ENCODE measurements at regions not wholly inside any gene's neighbourhood (a gene's known extent, or its start where the extent isn't known, plus 50 kb on each side); places are given as distances from the start of the nearest gene placed in this dataset.

DNA sequence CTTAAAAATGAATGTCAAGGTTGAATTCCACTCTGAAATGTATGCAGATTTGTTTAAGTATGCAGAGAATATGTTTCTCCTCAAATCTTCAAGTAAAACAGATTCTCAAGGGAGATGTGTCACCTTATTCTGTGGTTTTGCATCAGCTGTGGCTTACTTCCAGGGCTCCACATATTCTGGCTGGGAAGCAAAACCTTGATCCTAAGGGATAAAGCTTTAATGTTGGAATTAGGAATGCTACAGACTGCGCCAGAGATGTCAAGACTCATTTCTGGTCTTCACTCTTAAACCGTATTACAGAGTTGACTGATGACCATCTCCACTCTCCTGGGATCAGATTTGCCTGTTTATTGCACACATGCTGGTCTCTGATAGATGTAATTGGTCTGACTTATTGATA lies 143.9 kb upstream of the DIPK2B start:
- H3K4me3 ChIP-seq (ENCODE audit: low read depth, low read length), result no peak overlapping the region
- H3K9me3 ChIP-seq (ENCODE audit: control insufficient read depth, insufficient read depth, low read depth, low read length), result no peaks in the 10 kb centered on the region
- POLR2A ChIA-PET, result no interaction called here
- no peaks in the 10 kb centered on the region for H3K4me1 ChIP-seq (ENCODE audit: control insufficient read depth, insufficient read depth, low read length)
- no peak for TF ChIP-seq ZNF596 (tag by site-specific recombination; IDR thresholded peaks at IDR 0.05)
- TF ChIP-seq, protein P1, sequence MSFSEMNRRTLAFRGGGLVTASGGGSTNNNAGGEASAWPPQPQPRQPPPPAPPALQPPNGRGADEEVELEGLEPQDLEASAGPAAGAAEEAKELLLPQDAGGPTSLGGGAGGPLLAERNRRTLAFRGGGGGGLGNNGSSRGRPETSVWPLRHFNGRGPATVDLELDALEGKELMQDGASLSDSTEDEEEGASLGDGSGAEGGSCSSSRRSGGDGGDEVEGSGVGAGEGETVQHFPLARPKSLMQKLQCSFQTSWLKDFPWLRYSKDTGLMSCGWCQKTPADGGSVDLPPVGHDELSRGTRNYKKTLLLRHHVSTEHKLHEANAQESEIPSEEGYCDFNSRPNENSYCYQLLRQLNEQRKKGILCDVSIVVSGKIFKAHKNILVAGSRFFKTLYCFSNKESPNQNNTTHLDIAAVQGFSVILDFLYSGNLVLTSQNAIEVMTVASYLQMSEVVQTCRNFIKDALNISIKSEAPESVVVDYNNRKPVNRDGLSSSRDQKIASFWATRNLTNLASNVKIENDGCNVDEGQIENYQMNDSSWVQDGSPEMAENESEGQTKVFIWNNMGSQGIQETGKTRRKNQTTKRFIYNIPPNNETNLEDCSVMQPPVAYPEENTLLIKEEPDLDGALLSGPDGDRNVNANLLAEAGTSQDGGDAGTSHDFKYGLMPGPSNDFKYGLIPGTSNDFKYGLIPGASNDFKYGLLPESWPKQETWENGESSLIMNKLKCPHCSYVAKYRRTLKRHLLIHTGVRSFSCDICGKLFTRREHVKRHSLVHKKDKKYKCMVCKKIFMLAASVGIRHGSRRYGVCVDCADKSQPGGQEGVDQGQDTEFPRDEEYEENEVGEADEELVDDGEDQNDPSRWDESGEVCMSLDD (tag by site-specific recombination; IDR thresholded peaks at IDR 0.05), result no peak
- TF ChIP-seq, protein P2, sequence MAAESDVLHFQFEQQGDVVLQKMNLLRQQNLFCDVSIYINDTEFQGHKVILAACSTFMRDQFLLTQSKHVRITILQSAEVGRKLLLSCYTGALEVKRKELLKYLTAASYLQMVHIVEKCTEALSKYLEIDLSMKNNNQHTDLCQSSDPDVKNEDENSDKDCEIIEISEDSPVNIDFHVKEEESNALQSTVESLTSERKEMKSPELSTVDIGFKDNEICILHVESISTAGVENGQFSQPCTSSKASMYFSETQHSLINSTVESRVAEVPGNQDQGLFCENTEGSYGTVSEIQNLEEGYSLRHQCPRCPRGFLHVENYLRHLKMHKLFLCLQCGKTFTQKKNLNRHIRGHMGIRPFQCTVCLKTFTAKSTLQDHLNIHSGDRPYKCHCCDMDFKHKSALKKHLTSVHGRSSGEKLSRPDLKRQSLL (tag by site-specific recombination; IDR thresholded peaks at IDR 0.05), result no peak
- no peak for TF ChIP-seq ZBTB8A (tag by site-specific recombination; IDR thresholded peaks at IDR 0.05)
- no peak for TF ChIP-seq ZNF214 (tag by site-specific recombination; IDR thresholded peaks at IDR 0.05; ENCODE audit: borderline replicate concordance)
- TF ChIP-seq ZNF623 (tag by site-specific recombination; IDR thresholded peaks at IDR 0.05), result no peak
- no peak for TF ChIP-seq MZF1 (tag by site-specific recombination; IDR thresholded peaks at IDR 0.05; ENCODE audit: borderline replicate concordance)
- no peak for TF ChIP-seq GLI2 (tag by site-specific recombination; IDR thresholded peaks at IDR 0.05; ENCODE audit: borderline replicate concordance, low read depth)
- no peak for TF ChIP-seq ZBTB17 (tag by site-specific recombination; IDR thresholded peaks at IDR 0.05)
- TF ChIP-seq, protein P3, sequence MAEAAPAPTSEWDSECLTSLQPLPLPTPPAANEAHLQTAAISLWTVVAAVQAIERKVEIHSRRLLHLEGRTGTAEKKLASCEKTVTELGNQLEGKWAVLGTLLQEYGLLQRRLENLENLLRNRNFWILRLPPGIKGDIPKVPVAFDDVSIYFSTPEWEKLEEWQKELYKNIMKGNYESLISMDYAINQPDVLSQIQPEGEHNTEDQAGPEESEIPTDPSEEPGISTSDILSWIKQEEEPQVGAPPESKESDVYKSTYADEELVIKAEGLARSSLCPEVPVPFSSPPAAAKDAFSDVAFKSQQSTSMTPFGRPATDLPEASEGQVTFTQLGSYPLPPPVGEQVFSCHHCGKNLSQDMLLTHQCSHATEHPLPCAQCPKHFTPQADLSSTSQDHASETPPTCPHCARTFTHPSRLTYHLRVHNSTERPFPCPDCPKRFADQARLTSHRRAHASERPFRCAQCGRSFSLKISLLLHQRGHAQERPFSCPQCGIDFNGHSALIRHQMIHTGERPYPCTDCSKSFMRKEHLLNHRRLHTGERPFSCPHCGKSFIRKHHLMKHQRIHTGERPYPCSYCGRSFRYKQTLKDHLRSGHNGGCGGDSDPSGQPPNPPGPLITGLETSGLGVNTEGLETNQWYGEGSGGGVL (tag by site-specific recombination; IDR thresholded peaks at IDR 0.05), result no peak
- TF ChIP-seq ZNF2 (tag by site-specific recombination; IDR thresholded peaks at IDR 0.05), result no peak
- TF ChIP-seq, protein P4, sequence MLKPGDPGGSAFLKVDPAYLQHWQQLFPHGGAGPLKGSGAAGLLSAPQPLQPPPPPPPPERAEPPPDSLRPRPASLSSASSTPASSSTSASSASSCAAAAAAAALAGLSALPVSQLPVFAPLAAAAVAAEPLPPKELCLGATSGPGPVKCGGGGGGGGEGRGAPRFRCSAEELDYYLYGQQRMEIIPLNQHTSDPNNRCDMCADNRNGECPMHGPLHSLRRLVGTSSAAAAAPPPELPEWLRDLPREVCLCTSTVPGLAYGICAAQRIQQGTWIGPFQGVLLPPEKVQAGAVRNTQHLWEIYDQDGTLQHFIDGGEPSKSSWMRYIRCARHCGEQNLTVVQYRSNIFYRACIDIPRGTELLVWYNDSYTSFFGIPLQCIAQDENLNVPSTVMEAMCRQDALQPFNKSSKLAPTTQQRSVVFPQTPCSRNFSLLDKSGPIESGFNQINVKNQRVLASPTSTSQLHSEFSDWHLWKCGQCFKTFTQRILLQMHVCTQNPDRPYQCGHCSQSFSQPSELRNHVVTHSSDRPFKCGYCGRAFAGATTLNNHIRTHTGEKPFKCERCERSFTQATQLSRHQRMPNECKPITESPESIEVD (tag by site-specific recombination; IDR thresholded peaks at IDR 0.05), result no peak
- TF ChIP-seq TCF7L2 (IDR thresholded peaks at IDR 0.05; ENCODE audit: borderline replicate concordance, low read depth, low read length), result no peak
- TF ChIP-seq ZNF768 (tag by site-specific recombination; IDR thresholded peaks at IDR 0.05), result no peak
- no peak for TF ChIP-seq ZNF174 (tag by site-specific recombination; IDR thresholded peaks at IDR 0.05)
- no peak for TF ChIP-seq ZNF175 (tag by site-specific recombination; IDR thresholded peaks at IDR 0.05)
- no peak for TF ChIP-seq SP7 (tag by site-specific recombination; IDR thresholded peaks at IDR 0.05)
- CTCF ChIA-PET, result interaction anchor here (0.9 kb wide), 1 partner anchor 405 kb away, joined by 3 read pairs; no protein-coding TSS in a partner anchor
- H3K27ac ChIP-seq (ENCODE audit: extremely low read depth, low read depth, low read length), result no peak overlapping the region
- H3K36me3 ChIP-seq (ENCODE audit: control insufficient read depth in 2 of 2, insufficient read depth in 1 of 2, low read length in 2 of 2), result no peaks in the 10 kb centered on the region

DNA sequence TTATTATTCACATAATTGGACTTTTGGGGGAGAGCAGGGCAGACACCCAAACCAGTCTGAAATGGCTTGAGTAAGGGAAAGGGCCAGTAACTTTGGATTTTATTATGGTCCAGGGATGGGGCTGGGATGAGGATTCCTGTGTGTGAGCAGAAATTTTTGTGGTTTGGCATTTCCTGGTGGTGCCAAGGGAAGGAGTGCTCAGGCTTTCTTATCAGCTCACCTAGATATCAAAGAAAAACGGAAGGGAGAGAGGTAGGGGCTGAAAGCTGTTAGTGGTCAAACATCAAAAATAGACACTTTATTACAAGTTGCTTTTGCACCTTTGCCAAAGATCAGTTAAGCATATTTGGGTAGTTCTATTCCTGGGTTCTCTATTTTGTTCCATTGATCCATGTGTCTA lies 128.5 kb upstream of the DIPK2B start:
- ChIA-PET POLR2A (no interaction called here), CTCF (no interaction called here)
- H3K36me3 ChIP-seq (ENCODE audit: control insufficient read depth in 2 of 2, insufficient read depth in 1 of 2, low read length in 2 of 2), result no peaks in the 10 kb centered on the region
- H3K9me3 ChIP-seq (ENCODE audit: control insufficient read depth, insufficient read depth, low read depth, low read length), result no peaks in the 10 kb centered on the region
- H3K27ac ChIP-seq (ENCODE audit: extremely low read depth, low read depth, low read length), result no peak overlapping the region
- no peak overlapping the region for H3K4me3 ChIP-seq (ENCODE audit: low read depth, low read length)
- H3K4me1 ChIP-seq (ENCODE audit: control insufficient read depth, insufficient read depth, low read length), result no peaks in the 10 kb centered on the region
- TF ChIP-seq ZNF501 (tag by site-specific recombination; IDR thresholded peaks at IDR 0.05) (no peak), KLF10 (tag by site-specific recombination; IDR thresholded peaks at IDR 0.05) (no peak), ZNF664 (tag by site-specific recombination; IDR thresholded peaks at IDR 0.05) (no peak), YY1 (tag by site-specific recombination; IDR thresholded peaks at IDR 0.05) (no peak), ZNF677 (tag by site-specific recombination; IDR thresholded peaks at IDR 0.05) (no peak), BCL11B (tag by site-specific recombination; IDR thresholded peaks at IDR 0.05; ENCODE audit: low read depth) (no peak), GLI4 (tag by site-specific recombination; IDR thresholded peaks at IDR 0.05) (no peak), ZNF610 (tag by site-specific recombination; IDR thresholded peaks at IDR 0.05; ENCODE audit: borderline replicate concordance) (no peak), ZNF341 (tag by site-specific recombination; IDR thresholded peaks at IDR 0.05; ENCODE audit: low read depth) (no peak)
- TF ChIP-seq, protein P5, sequence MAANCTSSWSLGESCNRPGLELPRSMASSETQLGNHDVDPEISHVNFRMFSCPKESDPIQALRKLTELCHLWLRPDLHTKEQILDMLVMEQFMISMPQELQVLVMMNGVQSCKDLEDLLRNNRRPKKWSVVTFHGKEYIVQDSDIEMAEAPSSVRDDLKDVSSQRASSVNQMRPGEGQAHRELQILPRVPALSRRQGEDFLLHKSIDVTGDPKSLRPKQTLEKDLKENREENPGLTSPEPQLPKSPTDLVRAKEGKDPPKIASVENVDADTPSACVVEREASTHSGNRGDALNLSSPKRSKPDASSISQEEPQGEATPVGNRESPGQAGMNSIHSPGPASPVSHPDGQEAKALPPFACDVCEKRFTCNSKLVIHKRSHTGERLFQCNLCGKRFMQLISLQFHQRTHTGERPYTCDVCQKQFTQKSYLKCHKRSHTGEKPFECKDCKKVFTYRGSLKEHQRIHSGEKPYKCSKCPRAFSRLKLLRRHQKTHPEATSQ (tag by site-specific recombination; IDR thresholded peaks at IDR 0.05), result no peak
- TF ChIP-seq, protein P2 (tag by site-specific recombination; IDR thresholded peaks at IDR 0.05), result no peak

All from HEK293 (cell line).